HepG2 (cell line): ENCODE measurements at regions not wholly inside any gene's neighbourhood (a gene's known extent, or its start where the extent isn't known, plus 50 kb on each side); places are given as distances from the start of the nearest gene placed in this dataset.

Source experiments
- ATAC-seq: fragments of 200-7000 bp; cut with Tn5 transposase; 3 replicates; pipeline ENCODE4 v1.9.1; 2020; ENCODE audit warnings: mild to moderate bottlenecking, moderate library complexity
- BruUV-seq: library from RNA; stranded (reverse); fragments of 400-500 nt; replicated peaks from 2 replicates; lab custom pipeline; 2021; lab: Mats Ljungman, UMichigan
- CTCF ChIA-PET: fragments of 300-600 bp; formaldehyde crosslinking; extraction: SDS; loops from one replicate; lab custom pipeline; 2021; ENCODE audit warnings: low total read pairs, inconsistent platforms, low intra/inter-chr PET ratio; lab: Yijun Ruan, JAX
- POLR2A ChIA-PET: fragments of 350-600 bp; sonication (Branson Sonifier 250); formaldehyde crosslinking; loops from one replicate; lab custom pipeline; 2020; ENCODE audit warnings: antibody characterized with exemption, inconsistent platforms; lab: Yijun Ruan, JAX
- DNase-seq: peaks from one replicate; pipeline ENCODE4 v3.0.0-alpha.2; 2015; ENCODE audit warnings: low spot score
- FAIRE-seq: peaks from 3 replicates; lab custom pipeline; 2011; peaks lifted over from hg19 to GRCh38; lab: Jason Lieb, UNC
- H2AFZ ChIP-seq: one replicate; pipeline ENCODE4 v1.6.1; 2011; ENCODE audit warnings: low read length, inconsistent platforms
- H3K27ac ChIP-seq: fragments of 300-600 bp; 3 replicates; pipeline ENCODE4 v1.8.0; 2011; ENCODE audit warnings: mixed run types, mild to moderate bottlenecking, mixed read lengths, low read length, inconsistent platforms; ENCODE audit not compliant: insufficient read depth; ENCODE audit errors: extremely low read length
- H3K27me3 ChIP-seq, 2 experiments: fragments of 200-600 bp in 1 of 2; 2 replicates in 1 of 2; 3 replicates in 1 of 2; pipeline versions ENCODE4 v1.6.0 to v1.8.0; 2011; ENCODE audit warnings: low read length in 2 of 2, mild to moderate bottlenecking in 2 of 2, moderate library complexity in 2 of 2, inconsistent platforms in 1 of 2; ENCODE audit not compliant: insufficient read depth in 2 of 2, control insufficient read depth in 1 of 2
- H3K36me3 ChIP-seq, 2 experiments: fragments of 200-600 bp in 1 of 2; replicated peaks in 1 of 2; 2 replicates in 1 of 2; 3 replicates in 1 of 2; pipeline versions ENCODE4 v1.5.1 to v1.8.0; 2011; ENCODE audit warnings: low read length in 2 of 2, inconsistent platforms in 1 of 2; ENCODE audit not compliant: insufficient read depth in 2 of 2, control insufficient read depth in 1 of 2
- H3K4me1 ChIP-seq: 2 replicates; pipeline ENCODE4 v1.5.1; 2012; ENCODE audit warnings: low read length, inconsistent platforms; ENCODE audit not compliant: insufficient read depth
- H3K4me2 ChIP-seq: 2 replicates; pipeline ENCODE4 v1.6.0; 2011; ENCODE audit warnings: low read depth, low read length, inconsistent platforms
- H3K4me3 ChIP-seq, 3 experiments: fragments of 200-600 bp in 1 of 3; sonication (generic), shearing (Covaris generic) in 1 of 3; replicated peaks in 1 of 3; 2 replicates each; pipeline ENCODE4 v1.5.1; 2011 to 2016; ENCODE audit warnings: low read length in 3 of 3, inconsistent platforms in 2 of 3, low read depth in 2 of 3, mild to moderate bottlenecking in 2 of 3, control low read depth in 1 of 3, mixed read lengths in 1 of 3; ENCODE audit not compliant: insufficient read depth in 1 of 3
- H3K79me2 ChIP-seq: one replicate; pipeline ENCODE4 v1.6.1; 2011; ENCODE audit warnings: low read length, inconsistent platforms; ENCODE audit not compliant: insufficient read depth
- H3K9ac ChIP-seq: 2 replicates; pipeline ENCODE4 v1.6.0; 2011; ENCODE audit warnings: mild to moderate bottlenecking, low read depth, low read length, inconsistent platforms; ENCODE audit not compliant: insufficient read depth
- H3K9me3 ChIP-seq: 2 replicates; pipeline ENCODE4 v1.5.1; 2012; ENCODE audit warnings: mild to moderate bottlenecking, low read length
- H4K20me1 ChIP-seq: 2 replicates; pipeline ENCODE4 v1.6.0; 2011; ENCODE audit warnings: inconsistent platforms, mild to moderate bottlenecking, low read length, moderate library complexity; ENCODE audit not compliant: insufficient read depth
- ATF1 ChIP-seq: IDR thresholded peaks from 2 replicates; pipeline ENCODE4 v1.6.1; 2016; ENCODE audit warnings: mild to moderate bottlenecking, control low read depth
- ATF6 ChIP-seq: sonication (generic); formaldehyde crosslinking; conservative IDR thresholded peaks from 2 replicates; pipeline ENCODE4 v1.4.0; 2020; ENCODE audit warnings: missing genetic modification reagents
- BORCS8-MEF2B ChIP-seq: sonication (generic); formaldehyde crosslinking; IDR thresholded peaks from 2 replicates; pipeline ENCODE4 v1.8.0; 2022; ENCODE audit warnings: mild to moderate bottlenecking, missing genetic modification reagents
- GATA4 ChIP-seq: sonication (generic); IDR thresholded peaks from 2 replicates; pipeline ENCODE4 v1.6.1; 2016; ENCODE audit warnings: antibody characterized with exemption, low read depth, borderline replicate concordance
- NFIB ChIP-seq: sonication (generic); formaldehyde crosslinking; IDR thresholded peaks from 2 replicates; pipeline ENCODE4 v1.9.0; 2021; ENCODE audit warnings: missing genetic modification reagents, mild to moderate bottlenecking, borderline replicate concordance
- POGK ChIP-seq: sonication (generic); formaldehyde crosslinking; conservative IDR thresholded peaks from 2 replicates; pipeline ENCODE4 v1.8.0; 2022; ENCODE audit warnings: mild to moderate bottlenecking, moderate library complexity, missing genetic modification reagents
- RBAK ChIP-seq: sonication (generic); formaldehyde crosslinking; IDR thresholded peaks from 2 replicates; pipeline ENCODE4 v1.5.1; 2020; ENCODE audit warnings: mild to moderate bottlenecking, missing genetic modification reagents
- ZNF121 ChIP-seq: sonication (generic); formaldehyde crosslinking; IDR thresholded peaks from 2 replicates; pipeline ENCODE4 v1.5.0; 2020; ENCODE audit warnings: mild to moderate bottlenecking, missing genetic modification reagents
- ZNF142 ChIP-seq: sonication (generic); formaldehyde crosslinking; IDR thresholded peaks from 2 replicates; pipeline ENCODE4 v1.4.0; 2020; ENCODE audit warnings: missing genetic modification reagents
- ZNF282 ChIP-seq: fragments of 450-650 bp; IDR thresholded peaks from 2 replicates; pipeline ENCODE4 v1.6.1; 2018; ENCODE audit not compliant: partially characterized antibody
- WGBS: methylation state at CpG from one replicate; pipeline ENCODE4 v1.1.6; 2017; ENCODE audit warnings: low lambda C conversion rate; 5-methylcytosine and 5-hydroxymethylcytosine counted together
- in situ Hi-C: cut with HindIII; loops from 2 replicates; pipeline ENCODE4 v1.10.0; 2017; ENCODE audit warnings: low pct_unique_long_range_greater_than_20kb; ENCODE audit not compliant: extremely low pct_ligation_motif_present
- intact Hi-C: fragments of 100-400 bp; cut with micrococcal nuclease; formaldehyde crosslinking; loops from one replicate; pipeline ENCODE4 v1.10.0; 2022; ENCODE audit not compliant: unreplicated experiment

GRCh38 chr12:28766398-28766797 lies 382.7 kb upstream of the FAR2 start:
- Histone ChIP-seq H3K9me3 (no peaks in the 10 kb centered on the region), H2AFZ (no peak overlapping the region), H4K20me1 (no peaks in the 10 kb centered on the region), H3K4me1 (no peaks in the 10 kb centered on the region), H3K36me3 (no peaks in the 10 kb centered on the region), H3K27ac (no peak overlapping the region), H3K79me2 (no peaks in the 10 kb centered on the region), H3K9ac (no peak overlapping the region), H3K4me2 (no peak overlapping the region), H3K27me3 (no peaks in the 10 kb centered on the region), H3K4me3 (no peak overlapping the region)
- intact Hi-C loops, result no loop called here
- WGBS, result 0% methylated on average over 1 of the region's 1 CpG
- TF ChIP-seq POGK (CRISPR knock-in tag) (no peak), ZNF282 (no peak), ATF1 (CRISPR knock-in tag) (no peak), GATA4 (no peak), ZNF121 (CRISPR knock-in tag) (no peak), NFIB (CRISPR knock-in tag) (no peak), ZNF142 (CRISPR knock-in tag) (no peak), RBAK (CRISPR knock-in tag) (no peak), BORCS8-MEF2B (CRISPR knock-in tag) (no peak), ATF6 (CRISPR knock-in tag) (no peak)
- BruUV-seq, result no TSS peak
- ATAC-seq (no peak), DNase-seq (no peak), FAIRE-seq (no peak)
- ChIA-PET POLR2A (no interaction called here), CTCF (no interaction called here)
- in situ Hi-C loops, result no loop called here
